Transverse colon (tissue), 4 donors: ENCODE measurements at regions not wholly inside any gene's neighbourhood (a gene's known extent, or its start where the extent isn't known, plus 50 kb on each side); places are given as distances from the start of the nearest gene placed in this dataset.

Experiments
- POLR2A ChIP-seq: fragments of 450-650 bp; IDR thresholded peaks from one replicate; pipeline ENCODE4 v1.6.1; 2016; ENCODE audit warnings: antibody characterized with exemption, mild to moderate bottlenecking, moderate library complexity
- POLR2AphosphoS5 ChIP-seq, 3 donors: sonication (generic); formaldehyde crosslinking; IDR thresholded peaks; one replicate each; pipeline ENCODE4 v1.6.1; 2016; ENCODE audit warnings: antibody characterized with exemption in 3 of 3
- TF ChIP-seq, protein P1 (sequence below), 5 experiments: fragments of 200-600 bp in 3 of 5; fragments of 450-650 bp in 2 of 5; sonication (generic) in 3 of 5; IDR thresholded peaks; 1 replicate in 2 of 5; 2 replicates in 3 of 5; pipeline ENCODE4 v1.5.1; 2016 to 2017; ENCODE audit warnings: antibody characterized with exemption in 5 of 5, inconsistent platforms in 3 of 5, mild to moderate bottlenecking in 2 of 5, moderate library complexity in 1 of 5

- TF ChIP-seq, protein P1, sequence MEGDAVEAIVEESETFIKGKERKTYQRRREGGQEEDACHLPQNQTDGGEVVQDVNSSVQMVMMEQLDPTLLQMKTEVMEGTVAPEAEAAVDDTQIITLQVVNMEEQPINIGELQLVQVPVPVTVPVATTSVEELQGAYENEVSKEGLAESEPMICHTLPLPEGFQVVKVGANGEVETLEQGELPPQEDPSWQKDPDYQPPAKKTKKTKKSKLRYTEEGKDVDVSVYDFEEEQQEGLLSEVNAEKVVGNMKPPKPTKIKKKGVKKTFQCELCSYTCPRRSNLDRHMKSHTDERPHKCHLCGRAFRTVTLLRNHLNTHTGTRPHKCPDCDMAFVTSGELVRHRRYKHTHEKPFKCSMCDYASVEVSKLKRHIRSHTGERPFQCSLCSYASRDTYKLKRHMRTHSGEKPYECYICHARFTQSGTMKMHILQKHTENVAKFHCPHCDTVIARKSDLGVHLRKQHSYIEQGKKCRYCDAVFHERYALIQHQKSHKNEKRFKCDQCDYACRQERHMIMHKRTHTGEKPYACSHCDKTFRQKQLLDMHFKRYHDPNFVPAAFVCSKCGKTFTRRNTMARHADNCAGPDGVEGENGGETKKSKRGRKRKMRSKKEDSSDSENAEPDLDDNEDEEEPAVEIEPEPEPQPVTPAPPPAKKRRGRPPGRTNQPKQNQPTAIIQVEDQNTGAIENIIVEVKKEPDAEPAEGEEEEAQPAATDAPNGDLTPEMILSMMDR (IDR thresholded peaks at IDR 0.05) = no peak
- TF ChIP-seq POLR2AphosphoS5 (IDR thresholded peaks at IDR 0.05) = no peak
- TF ChIP-seq POLR2A = no peak
Measured at GRCh38 chr22:48441553-48441850, 1386.2 kb downstream of the BRD1 start.
